GM12878 (cell line): ENCODE measurements at regions not wholly inside any gene's neighbourhood (a gene's known extent, or its start where the extent isn't known, plus 50 kb on each side); places are given as distances from the start of the nearest gene placed in this dataset.

ENCODE experiments used
- ATAC-seq: fragments of 200-7000 bp; cut with Tn5 transposase; 3 replicates; pipeline ENCODE4 v1.9.1; 2020; ENCODE audit warnings: mild to moderate bottlenecking, moderate library complexity
- BruUV-seq: library from RNA; stranded (reverse); fragments of 400-500 nt; replicated peaks from 2 replicates; lab custom pipeline; 2021; lab: Mats Ljungman, UMichigan
- CTCF ChIA-PET: fragments of 300-600 bp; sonication (Branson Sonifier 250); formaldehyde crosslinking; extraction: SDS; loops from one replicate; lab custom pipeline; 2021; ENCODE audit warnings: inconsistent platforms; lab: Yijun Ruan, JAX
- POLR2A ChIA-PET: fragments of 350-600 bp; formaldehyde crosslinking; extraction: SDS; loops from one replicate; lab custom pipeline; 2021; ENCODE audit warnings: inconsistent platforms; lab: Charles Lee
- RAD21 ChIA-PET: fragments of 300-600 bp; sonication (Branson Sonifier 250); formaldehyde crosslinking; loops from one replicate; lab custom pipeline; 2023; ENCODE audit warnings: antibody characterized with exemption; ENCODE audit not compliant: unreplicated experiment; lab: Charles Lee
- SMC1A ChIA-PET: fragments of 300-600 bp; sonication (Branson Sonifier 250); formaldehyde crosslinking; loops from one replicate; lab custom pipeline; 2023; ENCODE audit not compliant: unreplicated experiment, uncharacterized antibody; lab: Charles Lee
- DNase-seq: peaks from one replicate; pipeline ENCODE4 v3.0.0-alpha.2; 2011; ENCODE audit warnings: low read depth, low spot score
- FAIRE-seq: peaks from 3 replicates; lab custom pipeline; 2011; peaks lifted over from hg19 to GRCh38; lab: Jason Lieb, UNC
- H2AFZ ChIP-seq: 2 replicates; pipeline ENCODE4 v1.6.0; 2011; ENCODE audit warnings: low read depth, low read length, control low read depth; ENCODE audit not compliant: control insufficient read depth
- H3K27ac ChIP-seq: 2 replicates; pipeline ENCODE4 v1.5.1; 2011; ENCODE audit warnings: control low read depth; ENCODE audit not compliant: control insufficient read depth, insufficient read depth
- H3K27me3 ChIP-seq, 2 experiments: replicated peaks in 1 of 2; 2 replicates each; pipeline versions ENCODE4 v1.6.0 to v1.6.1; 2011; ENCODE audit warnings: low read length in 1 of 2; ENCODE audit not compliant: control insufficient read depth in 2 of 2, insufficient read depth in 2 of 2
- H3K36me3 ChIP-seq, 2 experiments: 2 replicates each; pipeline ENCODE4 v1.5.1; 2011; ENCODE audit warnings: low read length in 1 of 2; ENCODE audit not compliant: control insufficient read depth in 2 of 2, insufficient read depth in 2 of 2
- H3K4me1 ChIP-seq: 2 replicates; pipeline ENCODE4 v1.6.1; 2011; ENCODE audit warnings: mild to moderate bottlenecking, low read length, moderate library complexity, mixed read lengths; ENCODE audit not compliant: control insufficient read depth, insufficient read depth
- H3K4me2 ChIP-seq: 2 replicates; pipeline ENCODE4 v1.6.0; 2011; ENCODE audit warnings: control low read depth; ENCODE audit not compliant: control insufficient read depth, insufficient read depth
- H3K4me3 ChIP-seq: fragments of 200-600 bp; sonication (generic); 2 replicates; pipeline ENCODE4 v1.5.1; 2016
- H3K79me2 ChIP-seq: 2 replicates; pipeline ENCODE4 v1.6.0; 2011; ENCODE audit warnings: low read length; ENCODE audit not compliant: control insufficient read depth, insufficient read depth
- H3K9ac ChIP-seq: 2 replicates; pipeline ENCODE4 v1.8.0; 2011; ENCODE audit warnings: low read length, control low read depth, mixed read lengths; ENCODE audit not compliant: control insufficient read depth, insufficient read depth
- H3K9me3 ChIP-seq: replicated peaks from 3 replicates; pipeline ENCODE4 v1.5.1; 2011; ENCODE audit warnings: mild to moderate bottlenecking, low read length; ENCODE audit not compliant: control insufficient read depth, insufficient read depth
- H4K20me1 ChIP-seq: 2 replicates; pipeline ENCODE4 v1.6.0; 2011; ENCODE audit not compliant: control insufficient read depth, insufficient read depth
- BACH1 ChIP-seq: fragments of 450-650 bp; IDR thresholded peaks from 2 replicates; pipeline ENCODE4 v1.6.1; 2017; ENCODE audit warnings: mild to moderate bottlenecking, borderline replicate concordance
- BRCA1 ChIP-seq: IDR thresholded peaks from 2 replicates; pipeline ENCODE4 v1.6.1; 2011; ENCODE audit warnings: low read depth, low read length, improper control_type of control experiment
- EGR1 ChIP-seq, 2 experiments: IDR thresholded peaks; 1 replicate in 1 of 2; 2 replicates in 1 of 2; pipeline ENCODE4 v1.6.1; 2011 to 2012; ENCODE audit warnings: low read depth in 2 of 2, low read length in 2 of 2, borderline replicate concordance in 1 of 2, mild to moderate bottlenecking in 1 of 2, moderate library complexity in 1 of 2
- JUND ChIP-seq: IDR thresholded peaks from 2 replicates; pipeline ENCODE4 v1.6.1; 2012; ENCODE audit warnings: low read depth, mild to moderate bottlenecking, low read length, improper control_type of control experiment, moderate library complexity
- KLF5 ChIP-seq: fragments of 450-650 bp; IDR thresholded peaks from 2 replicates; pipeline ENCODE4 v1.6.1; 2014; ENCODE audit warnings: mild to moderate bottlenecking; ENCODE audit not compliant: partially characterized antibody
- MLLT1 ChIP-seq: fragments of 450-650 bp; IDR thresholded peaks from 2 replicates; pipeline ENCODE4 v1.6.1; 2016; ENCODE audit warnings: mild to moderate bottlenecking
- MTA2 ChIP-seq: fragments of 450-650 bp; IDR thresholded peaks from 2 replicates; pipeline ENCODE4 v1.6.1; 2016; ENCODE audit warnings: low read depth, mild to moderate bottlenecking, moderate library complexity
- NRF1 ChIP-seq: conservative IDR thresholded peaks from 2 replicates; pipeline ENCODE4 v1.6.1; 2011; ENCODE audit warnings: mild to moderate bottlenecking, low read depth, low read length, improper control_type of control experiment
- PBX3 ChIP-seq: IDR thresholded peaks from 2 replicates; pipeline ENCODE4 v1.6.1; 2011; ENCODE audit warnings: mild to moderate bottlenecking, low read depth, low read length, moderate library complexity; ENCODE audit not compliant: insufficient replicate concordance
- RAD21 ChIP-seq: IDR thresholded peaks from 2 replicates; pipeline ENCODE4 v1.6.1; 2011; ENCODE audit warnings: mild to moderate bottlenecking, low read depth, low read length, moderate library complexity; ENCODE audit not compliant: insufficient read depth
- SKIL ChIP-seq: fragments of 450-650 bp; IDR thresholded peaks from 2 replicates; pipeline ENCODE4 v1.6.1; 2017; ENCODE audit warnings: mild to moderate bottlenecking, low read depth, inconsistent platforms; ENCODE audit not compliant: poor library complexity, severe bottlenecking
- SMC3 ChIP-seq: IDR thresholded peaks from 2 replicates; pipeline ENCODE4 v1.6.1; 2011; ENCODE audit warnings: low read length, improper control_type of control experiment, borderline replicate concordance
- SPI1 ChIP-seq: IDR thresholded peaks from 2 replicates; pipeline ENCODE4 v1.6.1; 2011; ENCODE audit warnings: low read depth, mild to moderate bottlenecking, low read length, moderate library complexity, borderline replicate concordance; ENCODE audit not compliant: insufficient read depth
- SUPT20H ChIP-seq: IDR thresholded peaks from 2 replicates; pipeline ENCODE4 v1.6.1; 2011; ENCODE audit warnings: low read depth, mild to moderate bottlenecking, low read length, moderate library complexity, borderline replicate concordance; ENCODE audit not compliant: control insufficient read depth
- TCF12 ChIP-seq: IDR thresholded peaks from 2 replicates; pipeline ENCODE4 v1.6.1; 2011; ENCODE audit warnings: low read depth, mild to moderate bottlenecking, low read length
- ZBED1 ChIP-seq: IDR thresholded peaks from 2 replicates; pipeline ENCODE4 v1.6.1; 2016; ENCODE audit warnings: borderline replicate concordance
- ZSCAN29 ChIP-seq: fragments of 450-650 bp; IDR thresholded peaks from 2 replicates; pipeline ENCODE4 v1.6.1; 2017; ENCODE audit warnings: mild to moderate bottlenecking, moderate library complexity
- WGBS: methylation state at CpG from one replicate; pipeline ENCODE4 v1.1.6; 2016; ENCODE audit warnings: low lambda C conversion rate; ENCODE audit not compliant: insufficient replicate concordance, insufficient coverage; ENCODE audit errors: missing lambda C conversion rate; 5-methylcytosine and 5-hydroxymethylcytosine counted together
- in situ Hi-C: fragments of 300-500 bp; cut with MboI; formaldehyde crosslinking; loops from 9 replicates; pipeline ENCODE4 v1.14.3; 2018; ENCODE audit warnings: mixed read lengths
- intact Hi-C: fragments of 100-400 bp; cut with micrococcal nuclease; formaldehyde crosslinking; loops from one replicate; pipeline ENCODE4 v1.14.2; 2022; ENCODE audit not compliant: unreplicated experiment

- TF ChIP-seq SKIL (no peak), RAD21 (no peak), SUPT20H (no peak), KLF5 (no peak), MLLT1 (no peak), NRF1 (no peak), BRCA1 (no peak)
- TF ChIP-seq, all 136 proteins: peak for 0
These were observed 170.2 kb downstream of the BUD13 start (continued) for GRCh38 chr11:116602637-116602942.

GRCh38 chr11:116601814-116602636 is 170.8 kb downstream of the BUD13 start:
- Histone ChIP-seq H3K4me3 (no peak overlapping the region), H3K27me3 (peaks cover 0 to 2% of the 10 kb centered on the region in 2 experiments; a peak in 1 of 4 replicates), H2AFZ (no peak overlapping the region), H3K36me3 (no peaks in the 10 kb centered on the region), H3K4me1 (no peaks in the 10 kb centered on the region), H3K9me3 (no peaks in the 10 kb centered on the region), H3K27ac (no peak overlapping the region), H3K9ac (no peak overlapping the region), H3K4me2 (no peak overlapping the region), H4K20me1 (no peaks in the 10 kb centered on the region), H3K79me2 (no peaks in the 10 kb centered on the region)
- ChIA-PET RAD21 (no interaction called here), CTCF (interaction anchor here (1.7 kb wide), 1 partner anchor 89 kb away, joined by 6 read pairs; no protein-coding TSS in a partner anchor), SMC1A (no interaction called here), POLR2A (no interaction called here)
- DNase-seq (no peak), ATAC-seq (no peak), FAIRE-seq (no peak)
- intact Hi-C loops: no loop called here
- BruUV-seq: no TSS peak
- WGBS: 20% methylated on average over 11 of the region's 11 CpGs
- in situ Hi-C loops: no loop called here
- TF ChIP-seq SMC3 (no peak), MTA2 (no peak), ZSCAN29 (no peak), SUPT20H (no peak), EGR1 (IDR thresholded peaks at IDR 0.05; ENCODE audit: borderline replicate concordance in 1 of 2, low read depth in 2 of 2, low read length in 2 of 2) (no peak), TCF12 (no peak), ZBED1 (no peak), JUND (no peak), PBX3 (no peak), SPI1 (no peak), BACH1 (no peak)
